ENCODE measurements at regions not wholly inside any gene's neighbourhood (a gene's known extent, or its start where the extent isn't known, plus 50 kb on each side); places are given as distances from the start of the nearest gene placed in this dataset.

DNA sequence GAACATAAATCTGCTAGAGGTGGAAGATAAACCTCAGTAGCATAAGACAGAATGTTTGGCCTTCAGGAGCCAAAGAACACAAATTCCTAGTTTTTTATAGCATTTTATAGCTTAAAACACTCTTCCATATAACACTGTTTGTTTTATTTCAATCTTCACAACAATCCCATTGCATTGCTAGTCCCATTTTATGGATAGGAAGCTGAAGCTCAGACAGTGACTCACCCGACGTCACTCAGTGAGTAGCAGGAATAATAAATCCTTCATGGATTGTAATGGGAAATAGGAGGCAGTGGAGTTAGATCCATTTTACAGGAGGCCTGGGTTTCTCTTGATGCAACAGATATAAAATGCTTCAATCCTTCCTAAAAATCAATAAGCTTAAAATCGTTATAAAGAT, 217.5 kb downstream of the RAB28 start:
- TF ChIP-seq, protein P1, sequence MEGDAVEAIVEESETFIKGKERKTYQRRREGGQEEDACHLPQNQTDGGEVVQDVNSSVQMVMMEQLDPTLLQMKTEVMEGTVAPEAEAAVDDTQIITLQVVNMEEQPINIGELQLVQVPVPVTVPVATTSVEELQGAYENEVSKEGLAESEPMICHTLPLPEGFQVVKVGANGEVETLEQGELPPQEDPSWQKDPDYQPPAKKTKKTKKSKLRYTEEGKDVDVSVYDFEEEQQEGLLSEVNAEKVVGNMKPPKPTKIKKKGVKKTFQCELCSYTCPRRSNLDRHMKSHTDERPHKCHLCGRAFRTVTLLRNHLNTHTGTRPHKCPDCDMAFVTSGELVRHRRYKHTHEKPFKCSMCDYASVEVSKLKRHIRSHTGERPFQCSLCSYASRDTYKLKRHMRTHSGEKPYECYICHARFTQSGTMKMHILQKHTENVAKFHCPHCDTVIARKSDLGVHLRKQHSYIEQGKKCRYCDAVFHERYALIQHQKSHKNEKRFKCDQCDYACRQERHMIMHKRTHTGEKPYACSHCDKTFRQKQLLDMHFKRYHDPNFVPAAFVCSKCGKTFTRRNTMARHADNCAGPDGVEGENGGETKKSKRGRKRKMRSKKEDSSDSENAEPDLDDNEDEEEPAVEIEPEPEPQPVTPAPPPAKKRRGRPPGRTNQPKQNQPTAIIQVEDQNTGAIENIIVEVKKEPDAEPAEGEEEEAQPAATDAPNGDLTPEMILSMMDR (conservative IDR thresholded peaks at IDR 0.05; ENCODE audit: low read depth, low read length), result no peak
- TF ChIP-seq POLR2A (IDR thresholded peaks at IDR 0.05; ENCODE audit: low read depth, low read length) (no peak), MAZ (IDR thresholded peaks at IDR 0.05; ENCODE audit: borderline replicate concordance, low read depth, low read length) (no peak), RFX5 (IDR thresholded peaks at IDR 0.05; ENCODE audit: low read depth, low read length) (no peak)
